Activated naive CD4-positive, alpha-beta T cell treated with anti-CD3 and anti-CD28 coated beads, Interleukin-2, amount 50 U/mL, for 72 hours (primary cell): ENCODE measurements at regions not wholly inside any gene's neighbourhood (a gene's known extent, or its start where the extent isn't known, plus 50 kb on each side); places are given as distances from the start of the nearest gene placed in this dataset.

Source experiments
- ATAC-seq, 2 donors: fragments of 150-1000 bp; cut with Tn5 transposase; 2 replicates each; pipeline ENCODE4 v1.10.0; 2021; ENCODE audit warnings: mild to moderate bottlenecking in 2 of 2, moderate library complexity in 2 of 2
- DNase-seq, 2 donors: peaks; one replicate each; pipeline ENCODE4 v3.0.0; 2021 to 2022; ENCODE audit warnings: low spot score in 2 of 2
- H3K27ac Mint-ChIP-seq, 2 donors: one replicate each; pipeline ENCODE4 v1.8.0; 2022; ENCODE audit warnings: mild to moderate bottlenecking in 2 of 2, mixed read lengths in 2 of 2
- H3K36me3 Mint-ChIP-seq, 2 donors: one replicate each; pipeline ENCODE4 v1.8.0; 2022; ENCODE audit warnings: mixed read lengths in 2 of 2
- H3K9me3 Mint-ChIP-seq, 2 donors: one replicate each; pipeline ENCODE4 v1.8.0; 2022; ENCODE audit warnings: mixed read lengths in 2 of 2

- Mint-ChIP-seq H3K9me3 (peaks cover 17% of the 10 kb centered on the region in 2 donors), H3K27ac (no peak overlapping the region), H3K36me3 (peaks cover 2 to 3% of the 10 kb centered on the region in 2 donors)
- DNase-seq (no peak), ATAC-seq (no peak)
These were observed 672.7 kb downstream of the TBC1D22A start for GRCh38 chr22:47435204-47435487.

GRCh38 chr22:47434336-47435203, 672.1 kb downstream of the TBC1D22A start:
- ATAC-seq (no peak), DNase-seq (no peak)
- no peak overlapping the region for H3K27ac Mint-ChIP-seq
- no peaks in the 10 kb centered on the region for H3K36me3 Mint-ChIP-seq
- H3K9me3 Mint-ChIP-seq: peaks cover 15 to 17% of the 10 kb centered on the region in 2 donors

- Mint-ChIP-seq H3K27ac (no peak overlapping the region), H3K36me3 (no peaks in the 10 kb centered on the region), H3K9me3 (peaks cover 15 to 20% of the 10 kb centered on the region in 2 donors)
- ATAC-seq (no peak), DNase-seq (no peak)
These were observed 671.2 kb downstream of the TBC1D22A start for GRCh38 chr22:47433627-47434026.

- no peak overlapping the region for H3K27ac Mint-ChIP-seq
- no peaks in the 10 kb centered on the region for H3K36me3 Mint-ChIP-seq
- DNase-seq (no peak), ATAC-seq (no peak)
- H3K9me3 Mint-ChIP-seq: peaks cover 15 to 16% of the 10 kb centered on the region in 2 donors
These were observed 670.2 kb downstream of the TBC1D22A start for GRCh38 chr22:47432683-47433082.

GRCh38 chr22:47423861-47424820, 661.7 kb downstream of the TBC1D22A start:
- no peaks in the 10 kb centered on the region for H3K9me3 Mint-ChIP-seq
- ATAC-seq (no peak), DNase-seq (no peak)
- H3K36me3 Mint-ChIP-seq: no peaks in the 10 kb centered on the region
- no peak overlapping the region for H3K27ac Mint-ChIP-seq

- H3K36me3 Mint-ChIP-seq: no peaks in the 10 kb centered on the region
- no peak overlapping the region for H3K27ac Mint-ChIP-seq
- no peaks in the 10 kb centered on the region for H3K9me3 Mint-ChIP-seq
- DNase-seq (no peak), ATAC-seq (no peak)
These were observed 660.8 kb downstream of the TBC1D22A start for GRCh38 chr22:47423266-47423665.

GRCh38 chr22:47422736-47423135, 660.3 kb downstream of the TBC1D22A start:
- DNase-seq (no peak), ATAC-seq (no peak)
- Mint-ChIP-seq H3K27ac (no peak overlapping the region), H3K36me3 (no peaks in the 10 kb centered on the region), H3K9me3 (no peaks in the 10 kb centered on the region)

- no peak overlapping the region for H3K27ac Mint-ChIP-seq
- DNase-seq: no peak
- no peak for ATAC-seq
- no peaks in the 10 kb centered on the region for H3K36me3 Mint-ChIP-seq
- H3K9me3 Mint-ChIP-seq: peaks cover 0 to 4% of the 10 kb centered on the region in 2 donors
These were observed 659.4 kb downstream of the TBC1D22A start for GRCh38 chr22:47421846-47422245.

- DNase-seq (no peak), ATAC-seq (no peak)
- peaks cover 0 to 8% of the 10 kb centered on the region in 2 donors for H3K9me3 Mint-ChIP-seq
- no peak overlapping the region for H3K27ac Mint-ChIP-seq
- no peaks in the 10 kb centered on the region for H3K36me3 Mint-ChIP-seq
These were observed 657.8 kb downstream of the TBC1D22A start for GRCh38 chr22:47420211-47420610.

GRCh38 chr22:47419239-47419638, 656.8 kb downstream of the TBC1D22A start:
- ATAC-seq: no peak
- no peaks in the 10 kb centered on the region for H3K36me3 Mint-ChIP-seq
- no peak overlapping the region for H3K27ac Mint-ChIP-seq
- DNase-seq: no peak
- peaks cover 0 to 8% of the 10 kb centered on the region in 2 donors for H3K9me3 Mint-ChIP-seq

- Mint-ChIP-seq H3K9me3 (peaks cover 0 to 8% of the 10 kb centered on the region in 2 donors), H3K36me3 (no peaks in the 10 kb centered on the region), H3K27ac (no peak overlapping the region)
- no peak for DNase-seq
- no peak for ATAC-seq
These were observed 655.2 kb downstream of the TBC1D22A start for GRCh38 chr22:47417699-47418098.

GRCh38 chr22:47411006-47411405, 648.6 kb downstream of the TBC1D22A start:
- no peak overlapping the region for H3K27ac Mint-ChIP-seq
- no peaks in the 10 kb centered on the region for H3K9me3 Mint-ChIP-seq
- DNase-seq: no peak
- ATAC-seq: no peak
- no peaks in the 10 kb centered on the region for H3K36me3 Mint-ChIP-seq

GRCh38 chr22:47409539-47410275, 647.3 kb downstream of the TBC1D22A start:
- no peak for ATAC-seq
- Mint-ChIP-seq H3K36me3 (no peaks in the 10 kb centered on the region), H3K9me3 (no peaks in the 10 kb centered on the region), H3K27ac (no peak overlapping the region)
- DNase-seq: no peak

- ATAC-seq: no peak
- DNase-seq: no peak
- no peaks in the 10 kb centered on the region for H3K9me3 Mint-ChIP-seq
- no peaks in the 10 kb centered on the region for H3K36me3 Mint-ChIP-seq
- H3K27ac Mint-ChIP-seq: no peak overlapping the region
These were observed 646.0 kb downstream of the TBC1D22A start for GRCh38 chr22:47408409-47408808.

GRCh38 chr22:47407461-47408025, 645.1 kb downstream of the TBC1D22A start:
- Mint-ChIP-seq H3K9me3 (no peaks in the 10 kb centered on the region), H3K27ac (no peak overlapping the region), H3K36me3 (no peaks in the 10 kb centered on the region)
- ATAC-seq: no peak
- DNase-seq: no peak

- no peak overlapping the region for H3K27ac Mint-ChIP-seq
- no peak for ATAC-seq
- no peaks in the 10 kb centered on the region for H3K36me3 Mint-ChIP-seq
- no peaks in the 10 kb centered on the region for H3K9me3 Mint-ChIP-seq
- no peak for DNase-seq
These were observed 644.4 kb downstream of the TBC1D22A start for GRCh38 chr22:47406896-47407295.
